ENCODE measurements at regions not wholly inside any gene's neighbourhood (a gene's known extent, or its start where the extent isn't known, plus 50 kb on each side); places are given as distances from the start of the nearest gene placed in this dataset.

GRCh38 chr2:157174321-157174720 lies 83.2 kb upstream of the GALNT5 start:
- TF ChIP-seq, protein P1, sequence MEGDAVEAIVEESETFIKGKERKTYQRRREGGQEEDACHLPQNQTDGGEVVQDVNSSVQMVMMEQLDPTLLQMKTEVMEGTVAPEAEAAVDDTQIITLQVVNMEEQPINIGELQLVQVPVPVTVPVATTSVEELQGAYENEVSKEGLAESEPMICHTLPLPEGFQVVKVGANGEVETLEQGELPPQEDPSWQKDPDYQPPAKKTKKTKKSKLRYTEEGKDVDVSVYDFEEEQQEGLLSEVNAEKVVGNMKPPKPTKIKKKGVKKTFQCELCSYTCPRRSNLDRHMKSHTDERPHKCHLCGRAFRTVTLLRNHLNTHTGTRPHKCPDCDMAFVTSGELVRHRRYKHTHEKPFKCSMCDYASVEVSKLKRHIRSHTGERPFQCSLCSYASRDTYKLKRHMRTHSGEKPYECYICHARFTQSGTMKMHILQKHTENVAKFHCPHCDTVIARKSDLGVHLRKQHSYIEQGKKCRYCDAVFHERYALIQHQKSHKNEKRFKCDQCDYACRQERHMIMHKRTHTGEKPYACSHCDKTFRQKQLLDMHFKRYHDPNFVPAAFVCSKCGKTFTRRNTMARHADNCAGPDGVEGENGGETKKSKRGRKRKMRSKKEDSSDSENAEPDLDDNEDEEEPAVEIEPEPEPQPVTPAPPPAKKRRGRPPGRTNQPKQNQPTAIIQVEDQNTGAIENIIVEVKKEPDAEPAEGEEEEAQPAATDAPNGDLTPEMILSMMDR (IDR thresholded peaks at IDR 0.05) = no peak
- TF ChIP-seq EP300 (IDR thresholded peaks at IDR 0.05) (no peak), POLR2A (IDR thresholded peaks at IDR 0.05) (no peak), POLR2AphosphoS5 (IDR thresholded peaks at IDR 0.05) (no peak)

Measured in sigmoid colon (tissue), 4 donors.